CD4-positive, alpha-beta T cell treated with Interferon alpha-2 for 1 hour (primary cell): ENCODE measurements at regions not wholly inside any gene's neighbourhood (a gene's known extent, or its start where the extent isn't known, plus 50 kb on each side); places are given as distances from the start of the nearest gene placed in this dataset.
"Not testable (repeated sequence)": the region's sequence is repeated elsewhere in the genome, so short reads cannot be mapped to it uniquely, and the experiment has no call there.

Source experiments
- DNase-seq, 2 donors: peaks; one replicate each; pipeline ENCODE4 v3.0.0-alpha.2; 2020 to 2022

DNA sequence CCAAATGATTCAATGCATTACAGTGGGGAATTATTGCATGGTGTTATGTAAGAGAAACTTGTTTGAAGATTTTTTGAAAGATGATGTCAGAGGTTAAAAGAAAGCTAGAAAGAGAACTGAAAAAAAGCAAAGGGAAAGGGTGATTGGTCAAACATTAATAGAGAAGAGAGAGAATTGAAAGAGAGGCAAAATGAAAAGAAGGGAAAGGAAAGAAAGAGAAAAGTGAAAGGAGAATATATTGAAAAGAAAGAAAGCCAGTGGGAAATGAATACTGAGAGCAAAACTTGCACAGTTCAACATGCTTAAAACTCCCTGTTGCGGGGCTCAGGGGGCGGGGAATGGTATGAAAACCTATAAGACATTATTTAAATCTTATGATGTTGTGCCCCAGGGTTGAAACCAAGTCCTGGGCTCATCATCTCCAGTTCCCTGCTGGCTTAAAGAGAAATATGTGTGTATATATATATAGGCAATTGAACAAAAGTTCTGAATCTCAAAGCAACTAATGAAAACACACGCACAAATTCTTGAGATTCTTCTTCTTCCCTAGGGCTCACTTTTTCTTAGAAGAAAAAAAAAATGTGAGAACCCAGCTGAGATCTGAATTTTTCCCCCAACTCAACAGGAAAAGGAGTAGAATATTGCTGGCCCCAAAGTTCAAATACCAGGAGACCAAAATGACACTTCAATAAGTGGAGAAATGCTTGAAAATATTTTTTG lies 2045.9 kb upstream of the CELF4 start:
- no peak for DNase-seq

DNA sequence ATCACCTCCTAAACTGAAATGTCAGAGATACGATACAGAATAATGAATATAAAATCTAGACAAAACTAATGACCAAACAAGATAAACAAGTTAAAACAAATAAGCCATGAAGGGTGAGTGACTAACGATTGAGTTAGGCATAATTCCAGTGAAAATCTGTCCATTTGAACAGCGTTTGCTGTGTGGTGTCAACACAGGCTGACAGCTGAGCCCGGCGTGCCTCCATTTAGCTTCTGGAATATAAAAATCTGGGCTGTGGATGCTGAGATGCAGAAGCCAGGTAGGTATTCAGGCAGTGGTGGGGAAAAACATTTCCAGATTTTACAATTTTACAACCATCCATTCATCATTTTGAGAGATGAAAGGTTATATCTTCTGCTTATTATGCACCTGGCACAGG lies 2041.4 kb upstream of the CELF4 start:
- no peak for DNase-seq

DNA sequence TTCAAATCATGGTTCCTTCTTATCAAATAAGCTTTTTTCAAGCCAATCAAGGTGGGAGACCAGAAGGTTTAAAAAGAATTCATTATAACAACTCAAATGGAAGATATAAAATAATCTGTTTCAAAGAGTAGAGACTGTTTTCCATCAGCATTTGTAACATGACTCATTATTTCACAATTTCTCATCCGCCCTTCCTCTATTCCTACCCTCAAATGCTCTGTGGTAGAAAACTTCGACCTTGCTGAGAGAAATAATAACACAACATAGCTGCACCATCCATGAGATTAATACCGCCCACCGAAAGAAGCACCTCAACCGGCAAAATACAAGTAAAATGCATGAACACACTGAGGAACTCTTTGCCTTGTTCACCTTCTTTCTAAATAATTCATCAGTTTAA lies 2039.2 kb upstream of the CELF4 start:
- no peak for DNase-seq

DNA sequence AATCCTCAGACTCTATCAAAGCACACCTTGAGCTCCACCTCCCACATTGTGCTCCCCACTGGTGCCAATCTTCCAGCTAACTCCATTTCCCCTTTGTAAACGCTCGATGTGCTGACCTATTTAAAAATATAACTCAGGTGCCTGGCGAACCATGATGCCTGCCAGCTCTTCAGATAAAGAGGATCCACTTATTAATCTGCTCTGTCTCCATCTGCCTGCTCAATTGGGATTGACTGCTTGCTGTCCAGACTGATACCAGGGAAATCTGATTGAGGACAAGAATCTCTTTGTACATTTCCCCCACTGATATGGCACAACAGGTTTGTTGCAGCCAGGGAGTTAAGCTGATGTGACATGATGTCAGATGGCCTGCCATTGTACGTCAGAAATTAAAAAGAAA lies 2036.5 kb upstream of the CELF4 start:
- no peak for DNase-seq

DNA sequence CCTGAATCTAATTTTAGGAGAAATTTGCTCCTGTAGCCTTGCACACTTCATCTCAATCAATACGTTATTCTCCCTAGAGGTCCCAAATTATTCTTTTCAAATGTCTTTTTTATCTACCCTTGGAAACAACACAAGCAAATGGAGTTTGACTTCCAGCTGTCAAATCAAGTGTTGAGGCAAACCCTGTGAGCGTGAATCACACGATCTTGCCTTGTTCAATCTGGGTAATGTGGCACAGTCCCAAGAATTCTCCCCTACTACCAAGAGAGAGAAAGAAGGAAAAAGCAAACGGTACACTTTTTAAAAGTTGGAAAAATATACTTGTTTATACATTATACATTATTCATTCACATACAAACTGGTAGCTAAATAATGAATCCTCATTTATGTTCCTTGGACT lies 2035.3 kb upstream of the CELF4 start:
- no peak for DNase-seq

DNA sequence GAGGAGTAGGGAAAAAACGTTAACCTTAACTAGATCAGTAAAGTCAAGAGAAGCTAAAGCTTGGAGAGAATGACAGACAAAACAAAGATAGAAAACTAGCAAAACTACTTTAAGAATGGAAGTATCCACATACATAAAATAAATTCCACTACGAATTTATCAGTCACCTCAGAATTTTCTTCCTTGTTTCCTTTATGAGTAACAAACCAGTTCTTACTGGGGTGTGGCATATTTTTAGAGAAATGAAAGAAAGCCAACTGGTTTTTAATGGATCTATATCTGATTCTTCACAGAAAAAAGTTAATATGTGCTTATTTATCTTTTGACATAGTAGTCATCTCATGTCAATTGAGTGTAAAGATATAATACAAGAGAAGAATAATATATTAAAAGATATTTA lies 2033.7 kb upstream of the CELF4 start:
- DNase-seq = no peak

DNA sequence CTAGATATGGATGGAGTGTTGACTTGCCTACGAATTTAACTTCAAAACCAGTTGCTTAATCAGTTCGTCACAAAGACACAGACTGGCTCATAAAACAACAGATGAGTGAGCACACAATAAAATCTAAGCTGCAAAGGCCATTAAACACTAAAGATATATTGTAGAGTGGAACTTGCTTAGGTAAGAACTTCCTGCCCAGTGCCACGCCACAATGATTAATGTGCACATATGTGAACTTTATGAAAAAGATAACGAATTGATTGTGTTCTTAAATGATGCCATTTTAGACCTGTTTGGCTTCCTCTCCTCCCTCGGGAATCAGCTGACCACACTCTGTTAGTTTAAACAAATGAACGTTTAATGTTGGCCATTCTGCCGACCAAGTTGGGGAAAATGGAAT lies 2031.3 kb upstream of the CELF4 start:
- DNase-seq = no peak

DNA sequence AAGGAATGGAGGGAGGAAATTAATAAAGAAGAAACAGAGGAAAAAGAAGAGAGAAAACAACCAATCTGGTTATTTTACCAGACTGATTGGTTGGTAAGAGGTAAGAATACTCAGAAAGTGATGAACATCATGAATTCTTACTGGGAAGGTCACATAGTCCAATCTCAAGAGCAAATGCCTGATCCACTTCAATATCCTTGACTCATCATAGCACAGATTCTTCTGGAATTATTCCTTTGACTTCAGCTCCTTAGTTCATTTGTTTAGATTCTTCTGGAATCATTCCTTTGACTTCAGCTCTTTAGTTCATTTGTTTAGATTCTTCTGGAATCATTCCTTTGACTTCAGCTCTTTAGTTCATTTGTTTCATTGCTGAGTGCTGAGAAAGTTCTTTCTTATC lies 2030.6 kb upstream of the CELF4 start:
- DNase-seq = no peak

DNA sequence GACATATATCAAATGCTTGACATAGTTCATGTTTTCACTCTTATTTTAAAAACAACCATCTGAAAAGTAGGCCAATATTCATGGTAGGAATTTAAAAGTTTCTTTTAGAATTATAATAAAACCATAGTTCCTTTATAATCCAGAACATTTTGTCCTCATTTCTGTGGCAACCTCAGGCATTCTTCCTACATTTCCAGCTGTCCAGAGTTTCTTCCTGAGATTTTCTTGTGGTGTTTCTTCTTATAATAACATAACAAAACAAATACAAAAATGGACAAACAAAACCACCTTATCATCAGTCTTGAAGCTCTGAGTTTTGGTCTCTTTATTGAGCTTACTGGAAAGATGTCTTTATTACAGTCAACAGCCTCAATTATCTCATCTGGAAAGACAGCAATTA lies 2028.6 kb upstream of the CELF4 start:
- no peak for DNase-seq

DNA sequence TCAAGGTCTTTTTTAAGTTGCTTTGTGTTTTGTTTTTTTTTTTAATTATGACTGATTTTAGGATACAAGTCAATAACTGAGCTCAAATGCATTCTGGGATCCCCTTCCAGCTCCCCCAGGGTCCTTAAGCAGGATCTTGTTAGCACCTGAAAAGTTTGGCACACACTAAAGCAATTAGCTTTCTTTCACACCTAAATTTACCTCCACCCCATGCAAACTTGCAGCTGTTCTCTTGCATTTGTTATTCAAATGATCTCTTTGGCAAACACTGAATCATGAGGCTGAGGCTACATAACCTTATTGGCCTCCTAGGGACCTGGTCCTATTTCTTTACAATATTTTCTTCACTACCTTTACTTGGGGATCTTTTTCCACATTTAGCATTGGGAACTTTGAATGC lies 2026.1 kb upstream of the CELF4 start:
- no peak for DNase-seq

DNA sequence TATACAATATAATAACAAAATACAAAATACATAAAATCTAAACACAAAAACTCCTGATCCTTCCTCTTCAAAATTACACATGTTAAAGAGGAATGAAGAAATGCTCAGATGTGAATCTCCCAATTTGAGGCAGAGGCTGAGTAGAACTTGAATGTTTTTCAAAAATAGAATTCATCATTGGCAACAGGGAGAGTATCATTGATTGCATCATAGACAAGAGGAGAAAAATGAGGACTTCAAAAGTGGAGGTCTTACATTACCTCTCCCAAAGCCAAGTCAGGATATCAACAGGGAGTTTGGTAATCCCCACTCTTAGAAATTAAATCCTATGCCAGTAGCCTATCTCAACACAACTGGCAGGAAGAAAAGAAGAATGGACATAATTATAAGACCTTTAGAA lies 2023.9 kb upstream of the CELF4 start:
- DNase-seq = no peak

DNA sequence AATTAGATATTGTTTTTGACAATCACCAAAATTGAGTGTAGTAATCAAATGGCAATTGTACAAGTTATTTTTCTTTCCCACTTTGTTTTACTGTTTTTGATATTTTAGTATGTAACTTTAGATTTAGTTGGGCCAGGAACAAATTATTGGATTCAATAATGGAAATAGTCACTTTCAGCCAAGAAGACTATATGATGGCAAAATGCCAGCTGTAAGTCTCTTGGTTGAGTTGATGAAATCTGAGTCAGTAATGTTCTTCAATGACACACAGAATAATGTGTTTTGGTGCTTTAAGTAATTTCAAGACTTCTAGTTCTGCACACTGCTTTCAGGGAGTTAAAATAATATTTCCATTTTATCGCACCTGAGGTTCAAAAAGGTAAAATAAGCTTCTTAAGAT lies 2022.0 kb upstream of the CELF4 start:
- no peak for DNase-seq

DNA sequence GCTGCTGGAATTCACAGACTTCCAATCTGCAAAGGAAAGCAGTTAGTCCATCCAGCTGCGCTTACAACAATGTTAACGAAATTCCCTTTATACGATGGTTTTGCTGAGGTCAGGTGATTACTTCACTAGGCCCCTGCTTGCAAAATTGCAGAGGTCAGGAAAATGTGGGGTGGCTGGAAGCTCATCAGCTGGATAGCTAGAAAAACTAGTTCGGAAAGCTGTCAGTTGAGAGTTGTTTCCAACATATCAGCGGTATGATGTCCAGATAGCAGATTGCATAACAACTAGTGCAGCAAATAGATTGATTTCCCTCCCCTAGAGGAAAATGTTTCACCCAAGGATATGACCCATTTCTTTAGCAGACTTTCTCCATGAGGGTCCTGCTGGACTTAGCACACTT lies 2021.1 kb upstream of the CELF4 start:
- DNase-seq = no peak

DNA sequence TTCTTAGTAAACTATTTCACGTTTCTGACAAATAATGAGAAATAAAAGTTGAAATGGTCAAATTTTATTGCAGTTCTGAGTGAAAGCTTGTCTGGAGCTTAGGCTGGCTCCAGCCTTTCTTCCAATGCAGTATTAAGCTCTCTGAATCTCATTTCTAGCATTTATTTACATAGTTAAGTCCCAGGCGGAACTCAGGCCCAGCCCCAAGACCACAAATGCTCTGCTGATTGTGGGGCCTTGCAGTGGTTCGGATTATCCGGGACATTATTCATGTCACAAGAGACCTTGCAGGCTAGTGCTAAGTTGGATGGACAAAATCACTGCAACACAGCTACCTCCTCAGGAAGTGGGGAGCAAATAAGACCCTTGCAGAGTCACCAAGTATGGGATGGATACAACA lies 2009.3 kb upstream of the CELF4 start:
- DNase-seq = no peak

DNA sequence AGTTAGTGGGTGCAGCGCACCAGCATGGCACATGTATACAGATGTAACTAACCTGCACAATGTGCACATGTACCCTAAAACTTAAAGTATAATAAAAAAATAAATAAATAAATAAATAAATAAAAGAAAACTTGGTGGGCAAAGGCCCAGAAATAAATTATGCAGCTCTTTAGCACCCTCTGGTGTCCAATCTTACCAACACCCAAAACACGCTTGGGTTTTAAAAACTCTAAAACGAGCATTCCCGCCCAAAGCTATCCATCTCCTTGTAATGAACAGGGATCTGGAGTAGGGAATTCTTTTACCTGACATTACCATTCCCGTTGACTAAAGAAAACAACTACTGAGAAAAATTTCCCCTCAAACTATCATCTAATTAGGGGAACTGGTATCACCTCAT lies 2005.9 kb upstream of the CELF4 start:
- DNase-seq = no peak

DNA sequence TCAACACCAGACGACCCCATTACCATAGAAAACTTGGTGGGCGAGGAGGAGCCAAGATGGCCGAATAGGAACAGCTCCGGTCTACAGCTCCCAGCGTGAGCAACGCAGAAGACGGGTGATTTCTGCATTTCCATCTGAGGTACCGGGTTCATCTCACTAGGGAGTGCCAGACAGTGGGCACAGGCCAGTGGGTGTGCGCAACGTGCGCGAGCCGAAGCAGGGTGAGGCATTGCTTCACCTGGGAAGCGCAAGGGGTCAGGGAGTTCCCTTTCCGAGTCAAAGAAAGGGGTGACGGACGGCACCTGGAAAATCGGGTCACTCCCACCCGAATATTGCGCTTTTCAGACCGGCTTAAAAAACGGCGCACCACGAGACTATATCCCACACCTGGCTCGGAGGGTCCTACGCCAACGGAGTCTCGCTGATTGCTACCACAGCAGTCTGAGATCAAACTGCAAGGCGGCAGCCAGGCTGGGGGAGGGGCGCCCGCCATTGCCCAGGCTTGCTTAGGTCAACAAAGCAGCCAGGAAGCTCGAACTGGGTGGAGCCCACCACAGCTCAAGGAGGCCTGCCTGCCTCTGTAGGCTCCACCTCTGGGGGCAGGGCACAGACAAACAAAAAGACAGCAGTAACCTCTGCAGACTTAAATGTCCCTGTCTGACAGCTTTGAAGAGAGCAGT lies 2000.1 kb upstream of the CELF4 start:
- DNase-seq = not testable (repeated sequence)

DNA sequence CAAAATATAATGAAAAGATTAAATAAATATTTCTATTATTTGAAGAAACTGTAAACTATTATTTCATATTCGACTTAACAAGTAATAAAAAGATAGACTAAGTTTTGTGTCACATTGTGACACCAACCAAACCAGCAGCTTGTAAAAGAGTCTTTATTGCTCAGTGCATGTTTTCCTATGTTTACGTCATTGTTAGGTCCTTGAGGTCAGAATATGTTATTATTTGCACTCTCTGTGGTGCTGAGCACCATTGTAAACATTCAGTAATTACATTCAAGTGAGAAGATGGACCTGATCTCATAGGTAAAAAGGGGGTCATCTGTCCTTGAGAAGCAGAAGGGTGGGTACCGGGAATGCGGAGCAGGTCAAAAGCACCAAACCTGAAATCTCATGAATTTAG lies 1999.1 kb upstream of the CELF4 start:
- DNase-seq = no peak

DNA sequence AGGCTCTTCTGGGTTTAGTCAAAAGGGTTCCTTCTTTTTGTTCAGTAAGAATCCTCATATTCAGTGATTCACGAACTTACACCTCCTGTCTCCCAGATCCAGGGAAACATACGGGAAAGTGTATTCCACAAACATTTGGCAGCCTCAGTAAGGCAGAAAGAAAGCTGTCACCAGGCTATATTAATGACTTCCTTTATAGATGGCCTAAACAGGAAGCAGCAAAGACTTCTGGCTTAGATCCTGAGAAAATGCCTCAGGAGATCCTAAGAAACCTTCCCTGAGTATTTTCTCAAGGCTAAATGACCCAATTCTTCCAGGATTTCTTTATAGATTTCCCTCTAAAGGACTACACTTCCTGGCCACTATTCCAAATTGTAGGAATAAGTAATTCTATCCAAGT lies 1995.5 kb upstream of the CELF4 start:
- DNase-seq = no peak

DNA sequence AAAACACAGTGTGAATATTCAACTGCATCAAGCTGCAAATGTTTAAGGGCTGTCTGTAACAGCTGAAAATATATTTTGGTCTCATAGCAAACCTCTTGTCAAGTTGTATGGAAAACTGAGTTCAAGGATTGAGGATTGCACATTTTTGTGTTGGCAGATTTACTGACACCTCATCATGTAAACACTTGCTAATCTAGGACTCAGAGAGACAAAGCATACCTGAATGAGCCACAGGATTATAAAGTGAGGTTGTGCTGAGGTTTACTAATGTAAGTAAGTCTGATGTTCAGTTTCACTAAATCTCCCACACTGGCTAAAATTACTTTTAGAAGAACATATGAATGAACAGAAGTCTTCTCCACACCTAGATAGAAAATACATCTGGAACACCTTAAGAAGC lies 1993.1 kb upstream of the CELF4 start:
- no peak for DNase-seq

DNA sequence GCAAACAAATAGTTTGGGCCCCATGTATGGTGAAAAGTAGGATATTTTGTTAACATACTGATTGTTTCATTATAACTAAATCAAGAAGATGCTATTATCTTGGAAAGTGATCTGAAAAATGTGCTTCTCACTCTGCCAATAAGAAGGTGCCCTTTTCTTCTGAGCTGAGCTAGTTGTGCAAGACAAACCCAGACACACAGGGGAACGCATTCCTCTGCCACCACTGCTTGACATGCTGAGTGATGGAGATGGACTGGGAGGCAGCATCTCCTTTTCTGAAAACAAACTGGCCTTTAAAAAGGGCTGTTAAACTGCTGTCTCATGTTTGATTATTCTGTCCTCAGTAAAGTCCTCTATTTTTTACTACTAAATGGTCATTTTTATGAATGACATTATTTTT lies 1989.9 kb upstream of the CELF4 start:
- no peak for DNase-seq

DNA sequence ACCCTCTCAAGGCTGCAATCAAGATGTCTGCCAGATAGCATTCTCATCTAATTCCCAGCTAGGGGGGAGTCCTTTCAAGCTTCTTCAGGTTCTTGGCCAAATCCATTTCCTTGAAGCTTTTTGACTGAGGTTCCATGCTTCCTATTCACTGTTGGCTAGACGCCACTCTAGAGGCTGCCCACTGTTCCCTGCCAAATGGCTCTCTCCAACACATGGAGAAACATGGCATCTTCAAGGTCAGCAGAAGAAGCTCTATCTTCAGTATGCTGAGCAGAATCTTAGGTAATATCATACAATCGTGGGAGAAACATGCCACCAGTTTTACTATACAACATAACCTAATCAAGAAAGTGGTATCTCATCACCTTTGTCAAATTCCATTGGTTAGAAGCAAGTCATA lies 1985.1 kb upstream of the CELF4 start:
- DNase-seq = no peak

DNA sequence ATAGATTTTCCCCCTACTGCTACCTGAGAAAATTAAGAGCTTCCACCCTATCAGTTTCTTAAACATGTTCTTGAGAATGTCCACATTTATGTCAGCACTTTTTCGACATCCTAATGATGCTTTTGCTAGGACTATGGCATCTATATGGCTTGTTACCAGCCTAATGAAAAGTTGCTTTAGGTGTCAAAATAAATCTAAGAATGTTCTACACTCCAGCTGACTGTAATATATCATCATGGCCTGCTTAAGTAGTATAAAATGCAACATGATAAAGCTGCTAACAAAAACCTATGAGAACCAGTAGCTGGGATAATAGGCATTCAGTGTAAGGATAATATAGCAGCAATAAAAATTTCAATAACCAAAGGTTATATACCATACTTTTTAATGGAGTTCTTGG lies 1983.5 kb upstream of the CELF4 start:
- no peak for DNase-seq

DNA sequence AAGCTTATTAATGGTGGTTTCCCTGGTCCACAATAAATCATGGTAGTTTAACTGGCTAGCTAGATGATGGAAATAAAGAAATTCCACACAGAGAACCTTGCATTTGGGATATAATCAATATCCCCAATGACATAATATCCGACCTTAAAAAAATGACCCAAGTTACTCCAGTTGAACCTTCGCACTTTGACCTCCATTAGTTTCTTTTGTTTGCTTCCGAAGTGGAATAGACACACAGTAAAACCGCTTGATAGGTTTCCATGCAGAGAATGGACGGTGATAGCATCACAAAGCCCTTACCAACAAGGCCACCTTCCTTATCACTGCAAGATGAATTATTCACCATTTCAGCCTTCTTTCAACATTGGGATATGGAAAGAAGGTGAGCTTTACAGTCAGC lies 1966.1 kb upstream of the CELF4 start:
- no peak for DNase-seq

DNA sequence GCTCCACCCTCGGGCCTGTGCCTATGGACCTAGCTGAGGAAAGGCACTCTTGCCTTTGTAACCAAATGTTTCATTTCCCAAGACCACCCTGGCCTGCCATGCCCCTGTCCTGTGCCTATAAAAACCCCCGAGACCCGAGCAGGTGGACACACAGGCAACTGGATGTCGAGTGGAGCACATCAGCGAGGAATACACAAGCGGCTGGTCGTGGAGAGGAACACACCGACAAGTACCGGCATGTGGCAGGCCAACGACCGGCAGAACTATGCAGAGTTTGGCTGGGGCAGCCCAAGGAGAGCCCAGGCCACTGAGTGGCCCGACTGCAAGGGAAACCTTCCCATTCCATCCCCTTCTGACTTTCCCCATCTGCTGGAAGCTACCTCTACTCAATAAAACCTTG lies 1963.8 kb upstream of the CELF4 start:
- DNase-seq = no peak

DNA sequence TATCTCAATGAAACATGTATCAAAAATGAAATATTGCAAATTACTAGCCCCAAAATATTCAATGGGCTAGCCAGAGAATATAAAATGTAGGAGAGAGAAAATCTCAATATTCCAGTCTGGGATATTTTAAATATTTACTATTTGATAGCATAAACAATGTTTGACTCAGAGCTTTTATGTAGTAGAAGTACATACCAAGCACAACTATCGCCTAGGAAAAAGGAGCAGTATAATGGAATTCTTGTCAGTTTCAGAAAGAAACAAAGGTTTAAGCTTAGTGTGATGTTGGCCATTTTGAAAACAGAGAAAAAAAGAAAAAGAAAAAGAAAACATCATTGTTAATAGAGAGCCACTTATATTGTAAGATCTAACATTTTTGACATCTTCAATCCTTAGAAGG lies 1961.9 kb upstream of the CELF4 start:
- DNase-seq = no peak
